Fibroblast of upper back skin (primary cell): ENCODE measurements at regions not wholly inside any gene's neighbourhood (a gene's known extent, or its start where the extent isn't known, plus 50 kb on each side); places are given as distances from the start of the nearest gene placed in this dataset.
A peak's percentile ranks its signal among the peaks of the same experiment; 100 is the strongest.
"Not testable (repeated sequence)": the region's sequence is repeated elsewhere in the genome, so short reads cannot be mapped to it uniquely, and the experiment has no call there.

Experiments used
- DNase-seq: peaks from one replicate; pipeline ENCODE4 v3.0.0-alpha.2; 2013

- DNase-seq: not testable (repeated sequence)
Measured at GRCh38 chr9:85792057-85792456, 50.3 kb upstream of the AGTPBP1 start.

GRCh38 chr9:85802978-85803695, 61.4 kb upstream of the AGTPBP1 start:
- DNase-seq: not testable (repeated sequence)

GRCh38 chr9:85804847-85805133, 63.0 kb upstream of the AGTPBP1 start:
- not testable (repeated sequence) for DNase-seq

GRCh38 chr9:85805134-85806005, 63.6 kb upstream of the AGTPBP1 start:
- peak; percentile 43 for DNase-seq

GRCh38 chr9:85808329-85808728, 66.6 kb upstream of the AGTPBP1 start:
- not testable (repeated sequence) for DNase-seq

- DNase-seq: not testable (repeated sequence)
Measured at GRCh38 chr9:85813388-85813787, 71.6 kb upstream of the AGTPBP1 start.

- not testable (repeated sequence) for DNase-seq
Measured at GRCh38 chr9:85814800-85815199, 73.0 kb upstream of the AGTPBP1 start.

- DNase-seq: peak; percentile 36
Measured at GRCh38 chr9:85818971-85819370, 77.2 kb upstream of the AGTPBP1 start.

- DNase-seq: not testable (repeated sequence)
Measured at GRCh38 chr9:85820598-85820997, 78.8 kb upstream of the AGTPBP1 start.

GRCh38 chr9:85824949-85825348, 83.2 kb upstream of the AGTPBP1 start:
- DNase-seq: peak; percentile 8

GRCh38 chr9:85834591-85834990, 92.8 kb upstream of the AGTPBP1 start:
- not testable (repeated sequence) for DNase-seq

GRCh38 chr9:85843949-85844348, 97.0 kb upstream of the NAA35 start:
- not testable (repeated sequence) for DNase-seq

- not testable (repeated sequence) for DNase-seq
Measured at GRCh38 chr9:85847782-85848181, 93.2 kb upstream of the NAA35 start.

GRCh38 chr9:85858056-85858750, 82.7 kb upstream of the NAA35 start:
- no peak for DNase-seq

- no peak for DNase-seq
Measured at GRCh38 chr9:85859765-85860164, 81.2 kb upstream of the NAA35 start.

- DNase-seq: not testable (repeated sequence)
Measured at GRCh38 chr9:85861882-85862281, 79.1 kb upstream of the NAA35 start.

GRCh38 chr9:85863875-85864274, 77.1 kb upstream of the NAA35 start:
- no peak for DNase-seq

GRCh38 chr9:85871008-85871407, 69.9 kb upstream of the NAA35 start:
- no peak for DNase-seq

GRCh38 chr9:85871683-85872082, 69.3 kb upstream of the NAA35 start:
- DNase-seq: not testable (repeated sequence)

- DNase-seq: no peak
Measured at GRCh38 chr9:85872463-85872862, 68.5 kb upstream of the NAA35 start.

GRCh38 chr9:85876628-85877027, 64.3 kb upstream of the NAA35 start:
- DNase-seq: no peak

GRCh38 chr9:85878872-85879597, 61.9 kb upstream of the NAA35 start:
- not testable (repeated sequence) for DNase-seq

- not testable (repeated sequence) for DNase-seq
Measured at GRCh38 chr9:85880507-85880906, 60.4 kb upstream of the NAA35 start.
